ENCODE measurements at regions not wholly inside any gene's neighbourhood (a gene's known extent, or its start where the extent isn't known, plus 50 kb on each side); places are given as distances from the start of the nearest gene placed in this dataset.
A peak's percentile ranks its signal among the peaks of the same experiment; 100 is the strongest.

DNA sequence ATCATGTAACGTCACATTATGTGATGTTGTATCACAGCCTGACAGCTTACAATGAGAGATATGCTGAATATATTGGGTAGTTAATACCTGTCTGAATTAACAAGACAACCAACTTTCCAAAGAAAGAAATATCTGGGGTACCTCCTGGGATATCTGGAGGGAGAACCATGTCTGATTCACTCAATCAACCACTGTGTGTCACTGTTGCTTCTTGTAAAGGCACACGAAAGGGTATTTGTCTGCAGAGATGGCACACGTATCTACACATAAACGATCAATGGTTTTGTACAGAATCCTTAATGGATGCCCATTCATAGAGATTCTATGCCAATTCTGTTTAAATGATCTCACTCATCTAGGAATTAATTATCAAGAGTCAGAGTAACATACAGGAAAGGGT, 252.1 kb upstream of the TMCO5A start:
- Mint-ChIP-seq H3K4me1 (peaks cover 2% of the 10 kb centered on the region), H3K27me3 (ENCODE audit: insufficient read depth, low read depth, poor library complexity) (no peaks in the 10 kb centered on the region), H3K9me3 (no peaks in the 10 kb centered on the region), H3K4me3 (no peak overlapping the region), H3K27ac (no peak overlapping the region), H3K36me3 (ENCODE audit: low read depth) (no peaks in the 10 kb centered on the region)
- no peak for TF ChIP-seq EZH2 (IDR thresholded peaks at IDR 0.05; ENCODE audit: low read depth, unreplicated experiment)
- TF ChIP-seq, protein P1, sequence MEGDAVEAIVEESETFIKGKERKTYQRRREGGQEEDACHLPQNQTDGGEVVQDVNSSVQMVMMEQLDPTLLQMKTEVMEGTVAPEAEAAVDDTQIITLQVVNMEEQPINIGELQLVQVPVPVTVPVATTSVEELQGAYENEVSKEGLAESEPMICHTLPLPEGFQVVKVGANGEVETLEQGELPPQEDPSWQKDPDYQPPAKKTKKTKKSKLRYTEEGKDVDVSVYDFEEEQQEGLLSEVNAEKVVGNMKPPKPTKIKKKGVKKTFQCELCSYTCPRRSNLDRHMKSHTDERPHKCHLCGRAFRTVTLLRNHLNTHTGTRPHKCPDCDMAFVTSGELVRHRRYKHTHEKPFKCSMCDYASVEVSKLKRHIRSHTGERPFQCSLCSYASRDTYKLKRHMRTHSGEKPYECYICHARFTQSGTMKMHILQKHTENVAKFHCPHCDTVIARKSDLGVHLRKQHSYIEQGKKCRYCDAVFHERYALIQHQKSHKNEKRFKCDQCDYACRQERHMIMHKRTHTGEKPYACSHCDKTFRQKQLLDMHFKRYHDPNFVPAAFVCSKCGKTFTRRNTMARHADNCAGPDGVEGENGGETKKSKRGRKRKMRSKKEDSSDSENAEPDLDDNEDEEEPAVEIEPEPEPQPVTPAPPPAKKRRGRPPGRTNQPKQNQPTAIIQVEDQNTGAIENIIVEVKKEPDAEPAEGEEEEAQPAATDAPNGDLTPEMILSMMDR (conservative IDR thresholded peaks at IDR 0.05; ENCODE audit: low read depth in 2 of 2), result peak; percentile 73 to 77
- Histone ChIP-seq H3F3A (replicated peaks; ENCODE audit: low read depth) (no peaks in the 10 kb centered on the region), H4K20me1 (replicated peaks; ENCODE audit: insufficient read depth) (no peaks in the 10 kb centered on the region), H3K4me1 (ENCODE audit: insufficient read depth) (no peaks in the 10 kb centered on the region), H3K9me2 (ENCODE audit: insufficient read depth) (no peaks in the 10 kb centered on the region), H3K36me3 (ENCODE audit: insufficient read depth) (no peaks in the 10 kb centered on the region), H2AFZ (no peak overlapping the region), H3K27me3 (ENCODE audit: insufficient read depth) (no peaks in the 10 kb centered on the region), H3K4me2 (no peak overlapping the region), H3K79me2 (replicated peaks; ENCODE audit: insufficient read depth) (no peaks in the 10 kb centered on the region), H3K27ac (ENCODE audit: low read depth) (no peak overlapping the region), H3K4me3 (no peak overlapping the region)
- DNase-seq (ENCODE audit: low spot score) (peak; percentile 63), ATAC-seq (peak; percentile 63)

DNA sequence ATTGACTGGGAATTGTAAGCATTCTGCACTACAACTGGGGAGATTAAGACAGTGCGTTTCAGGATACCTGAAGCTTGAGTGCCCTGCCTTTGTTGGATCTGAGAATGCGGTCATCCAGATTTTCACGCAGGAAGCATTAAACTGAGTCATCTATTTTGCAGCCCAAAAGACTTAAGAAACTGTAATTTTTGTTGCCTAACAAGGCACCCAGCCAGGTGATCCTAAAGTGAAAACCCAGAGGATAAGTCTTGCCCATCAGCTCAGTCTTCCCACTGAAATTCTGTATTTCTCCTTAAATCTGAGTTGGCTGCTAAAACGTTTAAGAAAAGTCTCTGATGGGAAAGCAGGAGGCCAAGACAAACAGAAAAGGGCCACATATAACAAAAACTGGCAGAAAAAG, 242.5 kb upstream of the TMCO5A start:
- Mint-ChIP-seq H3K4me3 (no peak overlapping the region), H3K27me3 (ENCODE audit: insufficient read depth, low read depth, poor library complexity) (no peaks in the 10 kb centered on the region), H3K27ac (peak overlapping the region; percentile 58; the same call in 1 of the 2 replicates), H3K4me1 (peaks cover 4% of the 10 kb centered on the region; the same call in 2 of the 3 replicates), H3K9me3 (0 out of 3 replicates have a peak, but pooled peaks cover 9% of the 10 kb centered on the region), H3K36me3 (ENCODE audit: low read depth) (no peaks in the 10 kb centered on the region)
- Histone ChIP-seq H3K27ac (ENCODE audit: low read depth) (no peak overlapping the region), H3K36me3 (ENCODE audit: insufficient read depth) (no peaks in the 10 kb centered on the region), H3K79me2 (replicated peaks; ENCODE audit: insufficient read depth) (no peaks in the 10 kb centered on the region), H3F3A (replicated peaks; ENCODE audit: low read depth) (no peaks in the 10 kb centered on the region), H3K27me3 (ENCODE audit: insufficient read depth) (no peaks in the 10 kb centered on the region), H4K20me1 (replicated peaks; ENCODE audit: insufficient read depth) (no peaks in the 10 kb centered on the region), H3K4me2 (no peak overlapping the region), H2AFZ (peak overlapping the region; percentile 49; the same call in 1 of the 2 replicates), H3K4me1 (ENCODE audit: insufficient read depth) (no peaks in the 10 kb centered on the region), H3K4me3 (no peak overlapping the region), H3K9me2 (ENCODE audit: insufficient read depth) (no peaks in the 10 kb centered on the region)
- no peak for DNase-seq (ENCODE audit: low spot score)
- no peak for ATAC-seq
- TF ChIP-seq ZNF114 (CRISPR knock-in tag; IDR thresholded peaks at IDR 0.05) (no peak), ZNF331 (CRISPR knock-in tag; IDR thresholded peaks at IDR 0.05; ENCODE audit: low read depth) (no peak), EZH2 (IDR thresholded peaks at IDR 0.05; ENCODE audit: low read depth, unreplicated experiment) (no peak), NANOG (IDR thresholded peaks at IDR 0.05; ENCODE audit: borderline replicate concordance) (no peak), STAT1 (IDR thresholded peaks at IDR 0.05; ENCODE audit: unreplicated experiment) (no peak), EZH2phosphoT487 (IDR thresholded peaks at IDR 0.05; ENCODE audit: unreplicated experiment) (no peak), POLR2AphosphoS5 (IDR thresholded peaks at IDR 0.05; ENCODE audit: low read depth) (no peak)
- TF ChIP-seq, protein P2, sequence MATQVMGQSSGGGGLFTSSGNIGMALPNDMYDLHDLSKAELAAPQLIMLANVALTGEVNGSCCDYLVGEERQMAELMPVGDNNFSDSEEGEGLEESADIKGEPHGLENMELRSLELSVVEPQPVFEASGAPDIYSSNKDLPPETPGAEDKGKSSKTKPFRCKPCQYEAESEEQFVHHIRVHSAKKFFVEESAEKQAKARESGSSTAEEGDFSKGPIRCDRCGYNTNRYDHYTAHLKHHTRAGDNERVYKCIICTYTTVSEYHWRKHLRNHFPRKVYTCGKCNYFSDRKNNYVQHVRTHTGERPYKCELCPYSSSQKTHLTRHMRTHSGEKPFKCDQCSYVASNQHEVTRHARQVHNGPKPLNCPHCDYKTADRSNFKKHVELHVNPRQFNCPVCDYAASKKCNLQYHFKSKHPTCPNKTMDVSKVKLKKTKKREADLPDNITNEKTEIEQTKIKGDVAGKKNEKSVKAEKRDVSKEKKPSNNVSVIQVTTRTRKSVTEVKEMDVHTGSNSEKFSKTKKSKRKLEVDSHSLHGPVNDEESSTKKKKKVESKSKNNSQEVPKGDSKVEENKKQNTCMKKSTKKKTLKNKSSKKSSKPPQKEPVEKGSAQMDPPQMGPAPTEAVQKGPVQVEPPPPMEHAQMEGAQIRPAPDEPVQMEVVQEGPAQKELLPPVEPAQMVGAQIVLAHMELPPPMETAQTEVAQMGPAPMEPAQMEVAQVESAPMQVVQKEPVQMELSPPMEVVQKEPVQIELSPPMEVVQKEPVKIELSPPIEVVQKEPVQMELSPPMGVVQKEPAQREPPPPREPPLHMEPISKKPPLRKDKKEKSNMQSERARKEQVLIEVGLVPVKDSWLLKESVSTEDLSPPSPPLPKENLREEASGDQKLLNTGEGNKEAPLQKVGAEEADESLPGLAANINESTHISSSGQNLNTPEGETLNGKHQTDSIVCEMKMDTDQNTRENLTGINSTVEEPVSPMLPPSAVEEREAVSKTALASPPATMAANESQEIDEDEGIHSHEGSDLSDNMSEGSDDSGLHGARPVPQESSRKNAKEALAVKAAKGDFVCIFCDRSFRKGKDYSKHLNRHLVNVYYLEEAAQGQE (IDR thresholded peaks at IDR 0.05; ENCODE audit: unreplicated experiment), result no peak
- TF ChIP-seq, protein P1 (conservative IDR thresholded peaks at IDR 0.05; ENCODE audit: low read depth in 2 of 2), result no peak
- TF ChIP-seq, protein P3, sequence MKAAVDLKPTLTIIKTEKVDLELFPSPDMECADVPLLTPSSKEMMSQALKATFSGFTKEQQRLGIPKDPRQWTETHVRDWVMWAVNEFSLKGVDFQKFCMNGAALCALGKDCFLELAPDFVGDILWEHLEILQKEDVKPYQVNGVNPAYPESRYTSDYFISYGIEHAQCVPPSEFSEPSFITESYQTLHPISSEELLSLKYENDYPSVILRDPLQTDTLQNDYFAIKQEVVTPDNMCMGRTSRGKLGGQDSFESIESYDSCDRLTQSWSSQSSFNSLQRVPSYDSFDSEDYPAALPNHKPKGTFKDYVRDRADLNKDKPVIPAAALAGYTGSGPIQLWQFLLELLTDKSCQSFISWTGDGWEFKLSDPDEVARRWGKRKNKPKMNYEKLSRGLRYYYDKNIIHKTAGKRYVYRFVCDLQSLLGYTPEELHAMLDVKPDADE (IDR thresholded peaks at IDR 0.05), result no peak

Data from GM23338 (cell line).